ENCODE measurements at regions not wholly inside any gene's neighbourhood (a gene's known extent, or its start where the extent isn't known, plus 50 kb on each side); places are given as distances from the start of the nearest gene placed in this dataset.

DNA sequence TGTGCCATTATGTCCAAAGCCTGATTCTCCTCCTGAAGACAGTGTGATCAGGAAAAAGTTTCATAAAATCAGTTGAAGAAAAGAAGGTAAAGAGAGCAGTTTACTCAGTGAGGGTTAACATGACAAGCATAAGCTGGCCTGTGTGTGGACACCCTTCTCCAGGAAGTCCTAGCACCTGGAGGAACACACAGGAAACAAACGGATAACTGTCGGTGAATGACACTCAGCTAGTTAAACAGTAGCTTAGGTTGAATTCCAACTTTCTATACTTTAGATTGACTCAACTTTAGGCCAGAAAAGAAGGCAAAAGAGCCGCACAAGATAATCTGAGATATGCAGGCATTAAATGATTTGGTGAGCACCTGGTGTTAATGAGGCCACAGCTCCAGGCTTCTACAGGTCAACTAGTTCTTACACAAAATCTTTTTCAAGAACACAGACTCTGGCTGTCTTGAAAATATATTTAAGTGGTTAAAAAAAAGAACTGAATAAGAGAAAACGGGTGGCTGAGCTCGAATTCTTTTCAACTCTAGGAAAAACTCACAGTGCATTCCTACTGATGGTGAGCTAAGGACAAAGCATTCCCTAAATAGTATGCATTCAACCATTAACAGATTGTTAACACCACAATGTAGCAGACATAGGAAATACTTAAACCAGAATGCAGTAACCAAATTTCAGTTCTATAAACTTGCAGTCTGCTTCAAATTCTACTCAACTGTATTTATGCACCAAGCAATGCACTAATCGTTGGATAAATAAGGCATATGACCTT is 56.9 kb upstream of the TSPAN8 start:
- no peak overlapping the region for H3K4me3 ChIP-seq (ENCODE audit: low read depth, low read length)

DNA sequence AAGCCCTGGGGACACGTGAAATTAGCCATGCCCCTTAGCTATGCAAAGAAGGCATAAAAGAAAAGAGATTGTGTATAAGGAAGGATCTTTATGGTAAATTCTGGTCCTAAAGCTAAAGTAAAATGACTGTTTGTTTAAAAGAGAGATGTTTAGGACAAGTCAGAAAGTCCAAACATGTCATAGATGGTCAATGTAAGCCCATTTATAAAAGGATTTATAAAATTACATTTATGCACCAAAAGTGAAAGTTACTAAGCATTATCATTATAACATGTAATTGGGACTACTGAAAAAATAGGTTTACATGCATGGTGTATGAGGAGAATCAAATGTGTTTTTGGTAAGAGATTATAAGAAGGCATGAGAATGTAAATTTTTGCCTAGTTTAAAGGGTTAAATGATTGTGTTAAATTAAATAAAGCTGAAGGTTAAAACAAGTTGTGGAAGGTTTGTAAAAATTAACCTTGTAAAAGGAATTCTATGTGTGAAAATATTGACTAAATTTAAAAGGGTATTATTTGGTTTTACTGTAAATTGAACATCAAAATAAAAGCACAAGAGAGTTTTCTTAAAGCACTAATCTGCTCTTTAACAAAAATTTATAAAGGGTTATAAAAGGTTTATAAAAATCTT is 50.4 kb upstream of the TSPAN8 start:
- TF ChIP-seq, protein P1, sequence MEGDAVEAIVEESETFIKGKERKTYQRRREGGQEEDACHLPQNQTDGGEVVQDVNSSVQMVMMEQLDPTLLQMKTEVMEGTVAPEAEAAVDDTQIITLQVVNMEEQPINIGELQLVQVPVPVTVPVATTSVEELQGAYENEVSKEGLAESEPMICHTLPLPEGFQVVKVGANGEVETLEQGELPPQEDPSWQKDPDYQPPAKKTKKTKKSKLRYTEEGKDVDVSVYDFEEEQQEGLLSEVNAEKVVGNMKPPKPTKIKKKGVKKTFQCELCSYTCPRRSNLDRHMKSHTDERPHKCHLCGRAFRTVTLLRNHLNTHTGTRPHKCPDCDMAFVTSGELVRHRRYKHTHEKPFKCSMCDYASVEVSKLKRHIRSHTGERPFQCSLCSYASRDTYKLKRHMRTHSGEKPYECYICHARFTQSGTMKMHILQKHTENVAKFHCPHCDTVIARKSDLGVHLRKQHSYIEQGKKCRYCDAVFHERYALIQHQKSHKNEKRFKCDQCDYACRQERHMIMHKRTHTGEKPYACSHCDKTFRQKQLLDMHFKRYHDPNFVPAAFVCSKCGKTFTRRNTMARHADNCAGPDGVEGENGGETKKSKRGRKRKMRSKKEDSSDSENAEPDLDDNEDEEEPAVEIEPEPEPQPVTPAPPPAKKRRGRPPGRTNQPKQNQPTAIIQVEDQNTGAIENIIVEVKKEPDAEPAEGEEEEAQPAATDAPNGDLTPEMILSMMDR (IDR thresholded peaks at IDR 0.05; ENCODE audit: low read depth, low read length, missing control alignments): no peak
- DNase-seq (ENCODE audit: low read depth): no peak
- H3K4me3 ChIP-seq (ENCODE audit: low read depth, low read length): no peak overlapping the region

More for the DNA sequence above, 56.9 kb upstream of the TSPAN8 start:
- DNase-seq (ENCODE audit: low read depth): no peak
- TF ChIP-seq, protein P1 (IDR thresholded peaks at IDR 0.05; ENCODE audit: low read depth, low read length, missing control alignments): no peak

Measured in GM12864 (cell line).